ENCODE measurements at regions not wholly inside any gene's neighbourhood (a gene's known extent, or its start where the extent isn't known, plus 50 kb on each side); places are given as distances from the start of the nearest gene placed in this dataset.

DNA sequence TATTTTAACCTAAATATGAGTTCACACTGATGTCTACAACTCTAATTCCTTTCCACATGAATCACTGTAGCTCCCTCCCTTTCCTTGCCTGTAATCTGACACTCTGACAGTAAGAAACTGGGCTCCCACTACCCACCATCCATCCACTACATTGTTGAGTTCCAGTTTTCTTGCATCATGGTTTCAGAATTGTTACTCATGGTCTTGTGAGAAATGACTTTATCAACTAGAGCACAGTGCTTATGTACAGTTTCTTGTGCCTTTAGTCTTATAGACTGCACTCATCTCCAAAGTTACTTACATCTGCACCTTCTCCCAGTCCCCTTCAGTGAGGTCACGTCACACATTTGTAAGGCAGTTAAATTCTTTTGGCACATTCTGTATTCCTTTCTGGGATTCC, 78.6 kb downstream of the RTL6 start:
- POLR2A ChIA-PET = no interaction called here
- Histone ChIP-seq H3K27ac (ENCODE audit: low read depth, low read length) (no peak overlapping the region), H3K4me3 (replicated peaks in 1 of 2; ENCODE audit: low read depth in 1 of 2, low read length in 2 of 2) (no peak overlapping the region), H3K36me3 (ENCODE audit: control insufficient read depth in 1 of 2, insufficient read depth in 2 of 2, low read length in 2 of 2) (no peaks in the 10 kb centered on the region), H3K4me1 (ENCODE audit: control insufficient read depth in 1 of 2, insufficient read depth in 2 of 2, low read length in 2 of 2) (no peaks in the 10 kb centered on the region), H3K79me2 (ENCODE audit: insufficient read depth, low read length) (no peaks in the 10 kb centered on the region), H3K9ac (ENCODE audit: low read length) (no peak overlapping the region), H3K9me2 (ENCODE audit: insufficient read depth) (no peaks in the 10 kb centered on the region), H3K4me2 (ENCODE audit: low read length) (no peak overlapping the region), H2AFZ (ENCODE audit: low read depth, low read length, poor library complexity, severe bottlenecking) (no peak overlapping the region), H3K27me3 (ENCODE audit: insufficient read depth, low read length) (peaks cover 20% of the 10 kb centered on the region; the same call in 1 of the 2 replicates), H3K9me3 (ENCODE audit: control insufficient read depth in 1 of 2, insufficient read depth in 1 of 2, low read depth in 1 of 2, low read length in 2 of 2) (peaks cover 0 to 5% of the 10 kb centered on the region in 2 experiments; a peak in 3 of 4 replicates), H4K20me1 (ENCODE audit: insufficient read depth) (no peaks in the 10 kb centered on the region)
- no peak for DNase-seq (ENCODE audit: low read depth, low spot score)
- no peak for ATAC-seq
- TF ChIP-seq JUND (IDR thresholded peaks at IDR 0.05) = no peak
- no peak for TF ChIP-seq YY1 (IDR thresholded peaks at IDR 0.05; ENCODE audit: extremely low read depth, insufficient replicate concordance, low read depth, low read length)
- no peak for TF ChIP-seq EZH2phosphoT487 (IDR thresholded peaks at IDR 0.05; ENCODE audit: borderline replicate concordance)
- no peak for TF ChIP-seq REST (IDR thresholded peaks at IDR 0.05; ENCODE audit: low read depth)
- TF ChIP-seq, protein P1, sequence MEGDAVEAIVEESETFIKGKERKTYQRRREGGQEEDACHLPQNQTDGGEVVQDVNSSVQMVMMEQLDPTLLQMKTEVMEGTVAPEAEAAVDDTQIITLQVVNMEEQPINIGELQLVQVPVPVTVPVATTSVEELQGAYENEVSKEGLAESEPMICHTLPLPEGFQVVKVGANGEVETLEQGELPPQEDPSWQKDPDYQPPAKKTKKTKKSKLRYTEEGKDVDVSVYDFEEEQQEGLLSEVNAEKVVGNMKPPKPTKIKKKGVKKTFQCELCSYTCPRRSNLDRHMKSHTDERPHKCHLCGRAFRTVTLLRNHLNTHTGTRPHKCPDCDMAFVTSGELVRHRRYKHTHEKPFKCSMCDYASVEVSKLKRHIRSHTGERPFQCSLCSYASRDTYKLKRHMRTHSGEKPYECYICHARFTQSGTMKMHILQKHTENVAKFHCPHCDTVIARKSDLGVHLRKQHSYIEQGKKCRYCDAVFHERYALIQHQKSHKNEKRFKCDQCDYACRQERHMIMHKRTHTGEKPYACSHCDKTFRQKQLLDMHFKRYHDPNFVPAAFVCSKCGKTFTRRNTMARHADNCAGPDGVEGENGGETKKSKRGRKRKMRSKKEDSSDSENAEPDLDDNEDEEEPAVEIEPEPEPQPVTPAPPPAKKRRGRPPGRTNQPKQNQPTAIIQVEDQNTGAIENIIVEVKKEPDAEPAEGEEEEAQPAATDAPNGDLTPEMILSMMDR (IDR thresholded peaks at IDR 0.05 in 2 of 3, conservative IDR thresholded peaks at IDR 0.05 in 1 of 3; ENCODE audit: borderline replicate concordance in 1 of 3, insufficient read depth in 1 of 3, low read depth in 2 of 3, low read length in 2 of 3) = no peak
- intact Hi-C loops (cut with micrococcal nuclease) = no loop called here
- BruUV-seq (replicated peaks) = no TSS peak
- CTCF ChIA-PET = interaction anchor here (1.0 kb wide), 1 partner anchor 19 kb away, joined by 3 read pairs; no protein-coding TSS in a partner anchor
- RAD21 ChIA-PET (ENCODE audit: low non-redundant PET in 1 of 2, low total read pairs in 2 of 2, uncharacterized antibody in 2 of 2, unreplicated experiment in 2 of 2) = no interaction called here

Data from HCT116 (cell line).